Heart right ventricle (tissue), 16 donors: ENCODE measurements at regions not wholly inside any gene's neighbourhood (a gene's known extent, or its start where the extent isn't known, plus 50 kb on each side); places are given as distances from the start of the nearest gene placed in this dataset.
A peak's percentile ranks its signal among the peaks of the same experiment; 100 is the strongest.

ENCODE experiments used
- ATAC-seq, 8 donors: fragments of 200-7000 bp; cut with Tn5 transposase; one replicate each; pipeline ENCODE4 v1.9.1; 2020; ENCODE audit warnings: mild to moderate bottlenecking in 8 of 8, moderate library complexity in 8 of 8, moderate number of reproducible peaks in 1 of 8
- DNase-seq, 2 donors: peaks; one replicate each; pipeline ENCODE4 v3.0.0-alpha.2; 2020
- H3K27ac ChIP-seq, 10 donors: fragments of 200-600 bp; sonication (generic) in 2 of 10; one replicate each; pipeline versions ENCODE4 v1.5.0 to v1.8.0; 2020 to 2022; ENCODE audit warnings: mild to moderate bottlenecking in 3 of 10
- H3K27me3 ChIP-seq, 7 donors: fragments of 200-600 bp; one replicate each; pipeline ENCODE4 v1.8.0; 2021 to 2022; ENCODE audit warnings: mild to moderate bottlenecking in 2 of 7
- H3K36me3 ChIP-seq, 9 donors: fragments of 200-600 bp; sonication (generic) in 1 of 9; one replicate each; pipeline versions ENCODE4 v1.5.0 to v1.8.0; 2020 to 2022; ENCODE audit warnings: mild to moderate bottlenecking in 2 of 9
- H3K4me1 ChIP-seq, 9 donors: fragments of 200-600 bp; sonication (generic) in 1 of 9; one replicate each; pipeline versions ENCODE4 v1.5.0 to v1.8.0; 2020 to 2022; ENCODE audit warnings: mild to moderate bottlenecking in 4 of 9
- H3K4me3 ChIP-seq, 10 donors: fragments of 200-600 bp; sonication (generic) in 2 of 10; one replicate each; pipeline versions ENCODE4 v1.5.0 to v1.8.0; 2020 to 2022; ENCODE audit warnings: mild to moderate bottlenecking in 7 of 10, moderate library complexity in 2 of 10
- H3K9me3 ChIP-seq, 11 donors: fragments of 200-600 bp in 10 of 11; sonication (generic) in 2 of 11; one replicate each; pipeline versions ENCODE4 v1.5.0 to v1.8.0; 2013 to 2022; ENCODE audit warnings: mild to moderate bottlenecking in 2 of 11, control low read depth in 1 of 11, moderate library complexity in 1 of 11
- CTCF ChIP-seq, 9 donors: fragments of 200-600 bp; sonication (generic) in 2 of 9; IDR thresholded peaks; one replicate each; pipeline versions ENCODE4 v1.5.0 to v1.8.0; 2021 to 2022; ENCODE audit warnings: antibody characterized with exemption in 9 of 9, mild to moderate bottlenecking in 5 of 9, moderate library complexity in 1 of 9
- WGBS, 2 donors: extraction: QIAGEN DNeasy Blood & Tissue Kit; methylation state at CpG; one replicate each; pipeline ENCODE4 v1.1.7; 2013; ENCODE audit warnings: inconsistent platforms in 1 of 2; 5-methylcytosine and 5-hydroxymethylcytosine counted together
- intact Hi-C, 10 donors: fragments of 100-400 bp; cut with DNase I; formaldehyde crosslinking; loops; one replicate each; pipeline versions ENCODE4 v1.11.1 to v1.14.2; 2022
- donor health status: Arrhythmogenic right ventricular cardiomyopathy.
- donor health status: ischemic (EF 13 %, LVEDD 7.1; RV severe dilation, severe dysfunction).
- donor health status: healthy with polysubstance abuse.
- donor health status: DM: no; HTN: yes; CAD: no.
- donor health status: DM: no; HTN: no; CAD: no.
- donor health status: ischemic (EF 25% LVEDD 6.9; RV normal size, moderate dysfunction).
- donor health status: ischemic (EF 25% LVEDD 5.7; RV mildly dilated, moderate dysfunction).
- donor health status: healthy.
- donor health status: DM: yes; HTN: yes; CAD: no.
- donor health status: Ischemic cardiomyopathy.
- donor health status: ischemic (EF 35%, LVEDD 5.7; RV mildly dilated, moderate dysfunction).
- donor health status: nonischemic (EF 11% LVEDD 7.7; RV severe dilation, severe dysfunction).
- donor health status: DM: yes; HTN: yes; CAD: no.
- donor health status: PGD.
- donor health status: ischemic (EF 29% LVEDD 5.4; RV normal size, mild dysfunction).
- donor health status: nonischemic (EF 23%, LVEDD 6.1; RV moderate dilation, normal function).

- Histone ChIP-seq H3K27me3 (no peaks in the 10 kb centered on the region), H3K36me3 (no peaks in the 10 kb centered on the region), H3K4me1 (peaks cover 0 to 9% (median 0%) of the 10 kb centered on the region in 9 donors), H3K9me3 (no peaks in the 10 kb centered on the region), H3K4me3 (no peak overlapping the region), H3K27ac (no peak overlapping the region)
- intact Hi-C loops = loop anchor here in 1 of 10 donors (10.0 kb wide), 1 partner anchor 398 kb away; the partner anchor contains the start of gene ADAMTS9
- DNase-seq = no peak
- ATAC-seq = no peak
- WGBS, 2 donors = 36 to 41% methylated on average over 4 of the region's 4 CpGs
- no peak for TF ChIP-seq CTCF (IDR thresholded peaks at IDR 0.05)
Observed at GRCh38 chr3:65083240-65083639, 395.4 kb upstream of the ADAMTS9 start.

DNA sequence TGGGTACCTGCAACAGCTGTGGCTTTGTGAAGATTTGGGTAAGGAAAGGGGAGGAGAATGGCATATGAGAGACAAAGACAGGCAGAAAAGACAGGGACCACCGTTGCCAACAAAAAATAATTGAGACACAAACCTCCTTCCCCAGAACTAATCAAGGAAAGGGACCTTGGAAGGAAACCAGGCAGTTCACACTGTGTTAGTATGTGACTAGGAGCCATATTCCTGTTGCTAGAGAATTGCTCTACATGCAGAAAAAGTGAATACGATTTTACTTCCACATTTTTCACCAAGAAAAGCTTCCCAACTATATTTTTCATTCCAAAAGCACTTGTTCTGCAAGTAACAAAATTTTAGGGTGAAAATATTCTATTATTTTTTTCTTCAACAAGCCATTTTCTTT is 393.7 kb upstream of the ADAMTS9 start:
- ATAC-seq (no peak), DNase-seq (no peak)
- no peaks in the 10 kb centered on the region for H3K27me3 ChIP-seq
- intact Hi-C loops = loop anchor here in 1 of 10 donors (10.0 kb wide), 1 partner anchor 397 kb away; the partner anchor contains the start of gene ADAMTS9
- H3K36me3 ChIP-seq = no peaks in the 10 kb centered on the region
- peaks cover 0 to 9% (median 0%) of the 10 kb centered on the region in 9 donors for H3K4me1 ChIP-seq
- no peak overlapping the region for H3K27ac ChIP-seq
- peaks cover 0 to 8% (median 0%) of the 10 kb centered on the region in 11 donors for H3K9me3 ChIP-seq
- 67 to 70% methylated on average over 2 of the region's 2 CpGs for WGBS, 2 donors
- TF ChIP-seq CTCF (IDR thresholded peaks at IDR 0.05) = no peak
- H3K4me3 ChIP-seq = no peak overlapping the region

- no peak overlapping the region for H3K4me3 ChIP-seq
- no peaks in the 10 kb centered on the region for H3K36me3 ChIP-seq
- H3K27ac ChIP-seq = no peak overlapping the region
- intact Hi-C loops = loop anchor here in 1 of 10 donors (10.0 kb wide), 1 partner anchor 396 kb away; the partner anchor contains the start of gene ADAMTS9
- WGBS, 2 donors = 57 to 58% methylated on average over 3 of the region's 3 CpGs
- H3K9me3 ChIP-seq = peaks cover 0 to 9% (median 0%) of the 10 kb centered on the region in 11 donors
- peak in 2 of 8 donors; percentile 48 to 83 for ATAC-seq
- peaks cover 0 to 9% (median 0%) of the 10 kb centered on the region in 9 donors for H3K4me1 ChIP-seq
- peak in 5 of 9 donors; percentile 9 to 47 (median 35) for TF ChIP-seq CTCF (IDR thresholded peaks at IDR 0.05)
- no peaks in the 10 kb centered on the region for H3K27me3 ChIP-seq
- DNase-seq = peak in 1 of 2 donors; percentile 5
Observed at GRCh38 chr3:65080432-65080831, 392.6 kb upstream of the ADAMTS9 start.

GRCh38 chr3:65079560-65079959 is 391.8 kb upstream of the ADAMTS9 start:
- peaks cover 0 to 9% (median 0%) of the 10 kb centered on the region in 9 donors for H3K4me1 ChIP-seq
- intact Hi-C loops = no loop called here
- peaks cover 0 to 9% (median 0%) of the 10 kb centered on the region in 11 donors for H3K9me3 ChIP-seq
- no peaks in the 10 kb centered on the region for H3K36me3 ChIP-seq
- no peak for DNase-seq
- H3K27ac ChIP-seq = no peak overlapping the region
- H3K4me3 ChIP-seq = no peak overlapping the region
- TF ChIP-seq CTCF (IDR thresholded peaks at IDR 0.05) = no peak
- no peak for ATAC-seq
- WGBS, 2 donors = 80 to 82% methylated on average over 5 of the region's 5 CpGs
- H3K27me3 ChIP-seq = no peaks in the 10 kb centered on the region
